Retinal pigment epithelial cell (primary cell): ENCODE measurements at regions not wholly inside any gene's neighbourhood (a gene's known extent, or its start where the extent isn't known, plus 50 kb on each side); places are given as distances from the start of the nearest gene placed in this dataset.
A peak's percentile ranks its signal among the peaks of the same experiment; 100 is the strongest.

Experiments
- DNase-seq: peaks from one replicate; pipeline ENCODE4 v3.0.0-alpha.2; 2010; ENCODE audit warnings: low read depth
- H3K4me3 ChIP-seq: 2 replicates; pipeline ENCODE4 v1.5.1; 2011; ENCODE audit warnings: mild to moderate bottlenecking, low read length, control low read depth, moderate library complexity
- CTCF ChIP-seq: conservative IDR thresholded peaks from 2 replicates; pipeline ENCODE4 v1.5.1; 2011; ENCODE audit warnings: low read depth, low read length, control low read depth, inconsistent platforms

- no peak overlapping the region for H3K4me3 ChIP-seq
- DNase-seq = no peak
- no peak for TF ChIP-seq CTCF
These were observed 253.5 kb downstream of the SHQ1 start for GRCh38 chr3:72594615-72595215.

- no peak overlapping the region for H3K4me3 ChIP-seq
- no peak for TF ChIP-seq CTCF
- no peak for DNase-seq
These were observed 254.3 kb downstream of the SHQ1 start for GRCh38 chr3:72593881-72594397.

- no peak overlapping the region for H3K4me3 ChIP-seq
- TF ChIP-seq CTCF = no peak
- DNase-seq = no peak
These were observed 256.5 kb downstream of the SHQ1 start for GRCh38 chr3:72591522-72592421.

GRCh38 chr3:72590732-72591221 lies 257.5 kb downstream of the SHQ1 start:
- DNase-seq = no peak
- TF ChIP-seq CTCF = no peak
- no peak overlapping the region for H3K4me3 ChIP-seq

GRCh38 chr3:72587282-72587681 lies 261.0 kb downstream of the SHQ1 start:
- TF ChIP-seq CTCF = peak; percentile 24
- no peak overlapping the region for H3K4me3 ChIP-seq
- DNase-seq = no peak

GRCh38 chr3:72586694-72587093 lies 261.6 kb downstream of the SHQ1 start:
- no peak for TF ChIP-seq CTCF
- no peak overlapping the region for H3K4me3 ChIP-seq
- no peak for DNase-seq
